Transverse colon (tissue), 4 donors: ENCODE measurements at regions not wholly inside any gene's neighbourhood (a gene's known extent, or its start where the extent isn't known, plus 50 kb on each side); places are given as distances from the start of the nearest gene placed in this dataset.

Experiments used
- EP300 ChIP-seq: sonication (generic); formaldehyde crosslinking; IDR thresholded peaks from one replicate; pipeline ENCODE4 v1.6.1; 2017; ENCODE audit warnings: antibody characterized with exemption, low read depth
- POLR2A ChIP-seq: fragments of 450-650 bp; IDR thresholded peaks from one replicate; pipeline ENCODE4 v1.6.1; 2016; ENCODE audit warnings: antibody characterized with exemption, mild to moderate bottlenecking, moderate library complexity
- POLR2AphosphoS5 ChIP-seq, 3 donors: sonication (generic); formaldehyde crosslinking; IDR thresholded peaks; one replicate each; pipeline ENCODE4 v1.6.1; 2016; ENCODE audit warnings: antibody characterized with exemption in 3 of 3
- TF ChIP-seq, protein P1 (sequence below), 5 experiments: fragments of 200-600 bp in 3 of 5; fragments of 450-650 bp in 2 of 5; sonication (generic) in 3 of 5; IDR thresholded peaks; 1 replicate in 2 of 5; 2 replicates in 3 of 5; pipeline ENCODE4 v1.5.1; 2016 to 2017; ENCODE audit warnings: antibody characterized with exemption in 5 of 5, inconsistent platforms in 3 of 5, mild to moderate bottlenecking in 2 of 5, moderate library complexity in 1 of 5

DNA sequence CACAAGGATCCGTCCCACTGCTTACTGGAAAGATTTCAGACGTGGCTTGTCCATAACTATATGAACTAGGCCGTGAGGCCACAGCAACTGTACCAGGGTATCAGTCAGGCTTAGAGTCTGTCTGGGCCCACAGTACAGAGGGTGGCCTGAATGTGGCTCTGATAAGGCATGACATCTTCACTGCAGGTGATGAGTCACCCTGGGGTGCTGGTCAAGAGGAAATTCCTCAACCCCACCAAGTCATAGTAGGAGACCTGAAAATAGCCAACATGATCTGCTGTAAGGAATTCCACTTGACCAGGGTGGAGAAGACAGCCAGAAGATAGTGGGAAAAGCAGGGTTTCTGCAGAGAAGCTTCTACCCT is 107.7 kb downstream of the INHBB start:
- TF ChIP-seq, protein P1, sequence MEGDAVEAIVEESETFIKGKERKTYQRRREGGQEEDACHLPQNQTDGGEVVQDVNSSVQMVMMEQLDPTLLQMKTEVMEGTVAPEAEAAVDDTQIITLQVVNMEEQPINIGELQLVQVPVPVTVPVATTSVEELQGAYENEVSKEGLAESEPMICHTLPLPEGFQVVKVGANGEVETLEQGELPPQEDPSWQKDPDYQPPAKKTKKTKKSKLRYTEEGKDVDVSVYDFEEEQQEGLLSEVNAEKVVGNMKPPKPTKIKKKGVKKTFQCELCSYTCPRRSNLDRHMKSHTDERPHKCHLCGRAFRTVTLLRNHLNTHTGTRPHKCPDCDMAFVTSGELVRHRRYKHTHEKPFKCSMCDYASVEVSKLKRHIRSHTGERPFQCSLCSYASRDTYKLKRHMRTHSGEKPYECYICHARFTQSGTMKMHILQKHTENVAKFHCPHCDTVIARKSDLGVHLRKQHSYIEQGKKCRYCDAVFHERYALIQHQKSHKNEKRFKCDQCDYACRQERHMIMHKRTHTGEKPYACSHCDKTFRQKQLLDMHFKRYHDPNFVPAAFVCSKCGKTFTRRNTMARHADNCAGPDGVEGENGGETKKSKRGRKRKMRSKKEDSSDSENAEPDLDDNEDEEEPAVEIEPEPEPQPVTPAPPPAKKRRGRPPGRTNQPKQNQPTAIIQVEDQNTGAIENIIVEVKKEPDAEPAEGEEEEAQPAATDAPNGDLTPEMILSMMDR (IDR thresholded peaks at IDR 0.05): no peak
- no peak for TF ChIP-seq POLR2AphosphoS5 (IDR thresholded peaks at IDR 0.05)
- TF ChIP-seq EP300: no peak
- TF ChIP-seq POLR2A: no peak
